Prostate gland (tissue), 2 donors: ENCODE measurements at regions not wholly inside any gene's neighbourhood (a gene's known extent, or its start where the extent isn't known, plus 50 kb on each side); places are given as distances from the start of the nearest gene placed in this dataset.
"Not testable (repeated sequence)": the region's sequence is repeated elsewhere in the genome, so short reads cannot be mapped to it uniquely, and the experiment has no call there.

ENCODE experiments used
- DNase-seq: peaks from one replicate; pipeline ENCODE4 v3.0.0-alpha.2; 2019; ENCODE audit warnings: low spot score
- H3K27ac ChIP-seq, 2 donors: fragments of 200-600 bp; sonication (generic); 2 replicates each; pipeline ENCODE4 v1.5.1; 2017 to 2019
- H3K27me3 ChIP-seq: fragments of 200-600 bp; sonication (generic); replicated peaks from 2 replicates; pipeline ENCODE4 v1.5.1; 2019; ENCODE audit not compliant: insufficient read depth
- H3K36me3 ChIP-seq, 2 donors: fragments of 200-600 bp; sonication (generic); 1 replicate in 1 of 2; 2 replicates in 1 of 2; pipeline versions ENCODE4 v1.5.1 to v1.8.1; 2017 to 2019
- H3K4me1 ChIP-seq: fragments of 200-600 bp; sonication (generic); replicated peaks from 2 replicates; pipeline ENCODE4 v1.5.1; 2019
- H3K4me3 ChIP-seq, 2 donors: fragments of 200-600 bp; sonication (generic); 2 replicates each; pipeline ENCODE4 v1.5.1; 2017 to 2019
- H3K9me3 ChIP-seq: fragments of 200-600 bp; sonication (generic); 2 replicates; pipeline ENCODE4 v1.5.1; 2017
- WGBS: methylation state at CpG from one replicate; pipeline ENCODE4 v1.1.5; 2018; 5-methylcytosine and 5-hydroxymethylcytosine counted together
- intact Hi-C: fragments of 100-400 bp; cut with DNase I; formaldehyde crosslinking; loops from one replicate; pipeline ENCODE4 v1.14.2; 2022

GRCh38 chr2:89130665-89131308 is 439.3 kb downstream of the RPIA start:
- H3K9me3 ChIP-seq, H3K27ac ChIP-seq, H3K36me3 ChIP-seq, H3K4me3 ChIP-seq, H3K4me1 ChIP-seq, intact Hi-C loops, DNase-seq, H3K27me3 ChIP-seq: not testable (repeated sequence)
- WGBS, result 79% methylated on average over 10 of the region's 10 CpGs

- H3K4me3 ChIP-seq, H3K36me3 ChIP-seq, H3K27me3 ChIP-seq, intact Hi-C loops, H3K27ac ChIP-seq, DNase-seq, H3K9me3 ChIP-seq, H3K4me1 ChIP-seq: not testable (repeated sequence)
- 24% methylated on average over 5 of the region's 5 CpGs for WGBS
These were observed 451.5 kb downstream of the RPIA start for GRCh38 chr2:89142959-89143358.

GRCh38 chr2:89145342-89145741 is 453.9 kb downstream of the RPIA start:
- DNase-seq, H3K27me3 ChIP-seq, intact Hi-C loops, H3K36me3 ChIP-seq, H3K4me1 ChIP-seq, H3K27ac ChIP-seq, H3K4me3 ChIP-seq, H3K9me3 ChIP-seq: not testable (repeated sequence)
- 92% methylated on average over 1 of the region's 1 CpG for WGBS

GRCh38 chr2:89148256-89148655 is 456.8 kb downstream of the RPIA start:
- H3K27ac ChIP-seq, H3K4me1 ChIP-seq, DNase-seq, H3K4me3 ChIP-seq, H3K36me3 ChIP-seq, H3K9me3 ChIP-seq, H3K27me3 ChIP-seq, intact Hi-C loops: not testable (repeated sequence)
- 32% methylated on average over 2 of the region's 2 CpGs for WGBS

GRCh38 chr2:89151699-89152098 is 460.2 kb downstream of the RPIA start:
- not testable (repeated sequence) for H3K4me1 ChIP-seq, H3K9me3 ChIP-seq, H3K27me3 ChIP-seq, DNase-seq, H3K27ac ChIP-seq, H3K4me3 ChIP-seq, H3K36me3 ChIP-seq
- 38% methylated on average over 1 of the region's 1 CpG for WGBS
- intact Hi-C loops, result loop anchor here (10.0 kb wide), 1 partner anchor 277 kb away; no protein-coding TSS in a partner anchor

GRCh38 chr2:89152501-89152900 is 461.0 kb downstream of the RPIA start:
- not testable (repeated sequence) for H3K4me1 ChIP-seq, H3K9me3 ChIP-seq, H3K27me3 ChIP-seq, DNase-seq, H3K36me3 ChIP-seq, H3K4me3 ChIP-seq, H3K27ac ChIP-seq
- intact Hi-C loops, result loop anchor here (10.0 kb wide), 1 partner anchor 278 kb away; no protein-coding TSS in a partner anchor

- not testable (repeated sequence) for H3K27me3 ChIP-seq, H3K4me3 ChIP-seq, H3K27ac ChIP-seq, H3K36me3 ChIP-seq, DNase-seq, H3K9me3 ChIP-seq, H3K4me1 ChIP-seq
- intact Hi-C loops, result loop anchor here (10.0 kb wide), 1 partner anchor 278 kb away; no protein-coding TSS in a partner anchor
- 22% methylated on average over 2 of the region's 2 CpGs for WGBS
These were observed 461.7 kb downstream of the RPIA start for GRCh38 chr2:89153210-89153609.

GRCh38 chr2:89154247-89154682 is 462.8 kb downstream of the RPIA start:
- not testable (repeated sequence) for H3K4me1 ChIP-seq, H3K36me3 ChIP-seq, H3K27me3 ChIP-seq, H3K9me3 ChIP-seq, DNase-seq, H3K4me3 ChIP-seq, H3K27ac ChIP-seq
- 43% methylated on average over 1 of the region's 2 CpGs for WGBS
- intact Hi-C loops, result loop anchor here (10.0 kb wide), 1 partner anchor 279 kb away; no protein-coding TSS in a partner anchor

GRCh38 chr2:89160306-89160705 is 468.8 kb downstream of the RPIA start:
- H3K9me3 ChIP-seq, H3K36me3 ChIP-seq, intact Hi-C loops, H3K4me1 ChIP-seq, H3K27me3 ChIP-seq, DNase-seq, H3K27ac ChIP-seq, H3K4me3 ChIP-seq: not testable (repeated sequence)
- WGBS, result no CpG with 5 or more reads among the region's 9 CpGs

- H3K4me1 ChIP-seq, H3K27me3 ChIP-seq, DNase-seq, H3K9me3 ChIP-seq, H3K4me3 ChIP-seq, intact Hi-C loops, H3K36me3 ChIP-seq, H3K27ac ChIP-seq: not testable (repeated sequence)
- 39% methylated on average over 2 of the region's 2 CpGs for WGBS
These were observed 470.2 kb downstream of the RPIA start for GRCh38 chr2:89161626-89162025.

- DNase-seq, H3K4me1 ChIP-seq, H3K9me3 ChIP-seq, H3K4me3 ChIP-seq, intact Hi-C loops, H3K27me3 ChIP-seq, H3K27ac ChIP-seq, H3K36me3 ChIP-seq: not testable (repeated sequence)
- 30% methylated on average over 1 of the region's 4 CpGs for whole genome bisulfite sequencing
These were observed 479.2 kb downstream of the RPIA start for GRCh38 chr2:89170506-89171173.

- H3K9me3 ChIP-seq, H3K36me3 ChIP-seq, DNase-seq, H3K4me1 ChIP-seq, H3K27me3 ChIP-seq, intact Hi-C loops, H3K27ac ChIP-seq, H3K4me3 ChIP-seq: not testable (repeated sequence)
- WGBS, result 26% methylated on average over 1 of the region's 1 CpG
These were observed 479.7 kb downstream of the RPIA start for GRCh38 chr2:89171174-89171519.

GRCh38 chr2:89177004-89177403 is 485.5 kb downstream of the RPIA start:
- DNase-seq, H3K9me3 ChIP-seq, H3K27ac ChIP-seq, H3K36me3 ChIP-seq, H3K27me3 ChIP-seq, H3K4me3 ChIP-seq, H3K4me1 ChIP-seq, intact Hi-C loops: not testable (repeated sequence)
